Stimulated activated memory B cell treated with anti-CD40 and anti-IgM and Interleukin-4, amounts not matched to agents 10 μg/mL and 1 μg/mL and 100 μg/mL, for 72 hours (primary cell): ENCODE measurements at regions not wholly inside any gene's neighbourhood (a gene's known extent, or its start where the extent isn't known, plus 50 kb on each side); places are given as distances from the start of the nearest gene placed in this dataset.

ENCODE experiments used
- ATAC-seq: fragments of 150-1000 bp; cut with Tn5 transposase; 2 replicates; pipeline ENCODE4 v1.10.0; 2021
- H3K27ac Mint-ChIP-seq: one replicate; pipeline ENCODE4 v1.8.0; 2022; ENCODE audit warnings: mild to moderate bottlenecking, mixed read lengths
- H3K27me3 Mint-ChIP-seq: one replicate; pipeline ENCODE4 v1.8.0; 2022; ENCODE audit warnings: mixed read lengths
- H3K36me3 Mint-ChIP-seq: one replicate; pipeline ENCODE4 v1.8.0; 2022; ENCODE audit warnings: mixed read lengths
- H3K4me1 Mint-ChIP-seq: one replicate; pipeline ENCODE4 v1.8.0; 2022; ENCODE audit warnings: mixed read lengths
- H3K4me3 Mint-ChIP-seq: one replicate; pipeline ENCODE4 v1.8.0; 2022; ENCODE audit warnings: mild to moderate bottlenecking, moderate library complexity, mixed read lengths
- H3K9me3 Mint-ChIP-seq: one replicate; pipeline ENCODE4 v1.8.0; 2022; ENCODE audit warnings: mixed read lengths

DNA sequence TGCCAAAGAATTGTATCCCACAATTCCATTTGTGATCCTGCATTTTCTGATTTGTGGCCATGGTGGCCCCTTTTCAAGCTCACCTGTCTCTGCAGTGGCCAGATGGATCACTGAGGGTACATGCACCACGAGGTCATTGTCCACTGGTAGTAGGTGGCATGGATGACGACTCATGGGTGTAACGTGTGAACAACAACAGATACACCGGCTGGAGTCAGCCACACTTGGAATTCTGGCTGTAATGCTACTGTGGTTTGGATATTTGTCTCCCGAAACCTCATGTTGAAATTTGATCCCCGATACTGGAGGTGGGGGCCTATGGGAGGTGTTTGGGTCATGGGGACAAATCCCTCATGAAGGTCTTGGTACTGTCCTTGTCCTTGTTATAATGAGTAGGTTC is 102.2 kb upstream of the TAF1B start:
- H3K36me3 Mint-ChIP-seq: no peaks in the 10 kb centered on the region
- H3K4me1 Mint-ChIP-seq: peaks cover 15% of the 10 kb centered on the region
- H3K4me3 Mint-ChIP-seq: no peak overlapping the region
- ATAC-seq: no peak
- H3K27ac Mint-ChIP-seq: no peak overlapping the region
- peaks cover 9% of the 10 kb centered on the region for H3K27me3 Mint-ChIP-seq
- peaks cover 2% of the 10 kb centered on the region for H3K9me3 Mint-ChIP-seq

DNA sequence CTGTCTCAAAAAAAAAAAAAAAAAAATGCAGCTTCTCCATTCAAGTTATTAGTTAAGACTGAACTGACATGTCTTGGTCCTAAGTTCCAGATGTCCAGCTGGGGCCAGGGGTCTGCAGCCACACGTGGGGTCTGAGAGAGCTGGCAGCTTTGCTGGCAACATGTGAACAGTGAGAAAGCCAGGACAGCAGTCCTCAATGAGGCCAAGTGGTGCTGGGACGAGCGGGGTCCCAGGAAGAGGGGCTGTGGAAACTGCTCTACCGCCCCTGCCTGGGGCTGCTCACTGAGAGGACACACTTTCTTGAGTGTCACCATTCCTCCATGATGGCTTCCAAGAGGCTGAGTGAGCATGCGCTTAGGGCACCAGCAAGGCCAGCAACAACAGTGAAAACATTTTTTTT is 100.7 kb upstream of the TAF1B start:
- peaks cover 9% of the 10 kb centered on the region for H3K27me3 Mint-ChIP-seq
- peaks cover 15% of the 10 kb centered on the region for H3K4me1 Mint-ChIP-seq
- no peak overlapping the region for H3K27ac Mint-ChIP-seq
- H3K4me3 Mint-ChIP-seq: no peak overlapping the region
- no peak for ATAC-seq
- H3K9me3 Mint-ChIP-seq: peaks cover 2% of the 10 kb centered on the region
- no peaks in the 10 kb centered on the region for H3K36me3 Mint-ChIP-seq

DNA sequence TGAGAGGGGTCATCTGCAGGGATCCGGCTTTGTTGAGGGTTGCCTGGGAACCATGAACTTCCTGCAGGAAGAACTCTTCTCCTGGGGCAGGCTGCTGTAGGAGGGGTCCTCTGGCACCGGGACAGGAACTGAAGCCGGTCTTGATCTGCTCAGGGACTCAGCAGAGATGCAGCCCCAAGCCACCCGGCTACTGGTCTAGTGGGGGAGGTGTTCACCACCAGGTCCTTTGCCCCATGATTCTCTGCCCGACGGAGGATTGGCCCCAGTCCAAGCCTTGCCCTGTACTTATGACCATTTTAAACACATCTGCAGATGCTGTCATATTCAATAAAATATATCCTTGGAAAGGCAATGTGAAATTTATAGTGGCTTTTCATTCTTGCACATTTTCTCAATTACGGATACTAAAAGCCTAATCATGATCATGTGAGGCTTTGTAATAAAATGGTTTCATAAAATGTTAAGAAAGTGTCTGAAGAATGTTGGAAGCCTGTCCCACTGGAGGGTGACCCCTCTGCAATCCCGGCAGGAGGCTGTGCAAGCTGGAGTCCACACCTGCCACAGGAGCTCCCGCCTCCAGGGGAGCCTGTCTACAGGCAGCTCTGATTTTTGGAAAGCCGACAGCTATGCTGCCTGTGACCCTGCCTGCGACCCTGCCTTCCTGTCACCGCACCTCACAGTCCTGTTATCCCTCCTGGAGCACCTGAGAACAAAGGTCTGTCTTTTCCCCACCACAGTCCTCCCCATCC is 98.8 kb upstream of the TAF1B start:
- H3K36me3 Mint-ChIP-seq: no peaks in the 10 kb centered on the region
- H3K27me3 Mint-ChIP-seq: peaks cover 9% of the 10 kb centered on the region
- H3K4me3 Mint-ChIP-seq: no peak overlapping the region
- no peak for ATAC-seq
- H3K4me1 Mint-ChIP-seq: peaks cover 2% of the 10 kb centered on the region
- H3K9me3 Mint-ChIP-seq: peaks cover 2% of the 10 kb centered on the region
- H3K27ac Mint-ChIP-seq: no peak overlapping the region

GRCh38 chr2:9745153-9745899 is 97.9 kb upstream of the TAF1B start:
- no peak overlapping the region for H3K4me3 Mint-ChIP-seq

GRCh38 chr2:9747396-9747795 is 95.9 kb upstream of the TAF1B start:
- ATAC-seq: no peak
- Mint-ChIP-seq H3K27ac (no peak overlapping the region), H3K4me3 (no peak overlapping the region), H3K4me1 (peaks cover 6% of the 10 kb centered on the region), H3K27me3 (peaks cover 23% of the 10 kb centered on the region), H3K36me3 (no peaks in the 10 kb centered on the region), H3K9me3 (no peaks in the 10 kb centered on the region)

More at GRCh38 chr2:9745153-9745899, 97.9 kb upstream of the TAF1B start:
- Mint-ChIP-seq H3K27me3 (peaks cover 9% of the 10 kb centered on the region), H3K4me1 (no peaks in the 10 kb centered on the region), H3K36me3 (no peaks in the 10 kb centered on the region), H3K27ac (no peak overlapping the region), H3K9me3 (peaks cover under 1% of the 10 kb centered on the region)
- no peak for ATAC-seq

GRCh38 chr2:9748577-9748976 is 94.7 kb upstream of the TAF1B start:
- Mint-ChIP-seq H3K27me3 (peaks cover 27% of the 10 kb centered on the region), H3K4me3 (no peak overlapping the region), H3K4me1 (peaks cover 18% of the 10 kb centered on the region), H3K36me3 (no peaks in the 10 kb centered on the region), H3K9me3 (no peaks in the 10 kb centered on the region), H3K27ac (no peak overlapping the region)
- ATAC-seq: no peak

DNA sequence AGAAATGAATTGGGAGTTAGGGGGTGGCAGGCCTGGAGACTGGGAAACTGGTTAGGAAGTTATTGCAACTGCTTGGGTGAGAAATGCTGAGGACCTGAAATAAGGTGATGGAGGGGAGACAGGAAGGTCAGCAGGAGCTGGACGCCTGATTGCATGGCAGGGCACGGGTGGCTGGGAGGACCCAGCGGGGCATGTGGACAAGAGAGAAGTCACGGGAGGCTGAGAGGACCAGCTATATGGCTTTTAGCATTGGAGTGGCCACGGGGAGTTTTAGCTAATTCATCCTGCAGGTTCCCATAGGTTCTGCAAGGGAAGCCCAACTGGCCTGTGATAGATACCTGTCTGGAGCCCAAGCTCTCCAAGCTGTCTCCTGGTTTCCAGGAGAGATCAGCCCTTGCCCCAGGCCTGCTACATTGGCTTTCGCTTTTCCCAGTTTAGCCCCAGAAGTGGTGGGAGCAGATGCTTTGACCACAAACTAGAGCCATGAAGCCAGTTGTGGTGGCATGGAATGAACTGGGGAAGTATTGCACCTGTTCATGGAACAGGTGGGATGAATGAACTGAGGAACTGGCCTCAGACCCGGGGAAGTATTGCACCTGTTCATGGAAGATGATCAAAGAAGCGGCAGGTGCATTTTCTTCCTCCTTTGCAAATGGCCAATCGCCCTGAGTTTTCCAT is 93.6 kb upstream of the TAF1B start:
- no peak overlapping the region for H3K4me3 Mint-ChIP-seq
- H3K27me3 Mint-ChIP-seq: peaks cover 37% of the 10 kb centered on the region
- no peaks in the 10 kb centered on the region for H3K36me3 Mint-ChIP-seq
- no peak for ATAC-seq
- H3K27ac Mint-ChIP-seq: no peak overlapping the region
- H3K9me3 Mint-ChIP-seq: no peaks in the 10 kb centered on the region
- peaks cover 29% of the 10 kb centered on the region for H3K4me1 Mint-ChIP-seq

GRCh38 chr2:9750224-9751215 is 92.8 kb upstream of the TAF1B start:
- Mint-ChIP-seq H3K4me3 (no peak overlapping the region), H3K4me1 (peaks cover 31% of the 10 kb centered on the region), H3K27ac (no peak overlapping the region), H3K9me3 (no peaks in the 10 kb centered on the region), H3K27me3 (peaks cover 45% of the 10 kb centered on the region), H3K36me3 (no peaks in the 10 kb centered on the region)
- ATAC-seq: no peak

GRCh38 chr2:9751831-9752230 is 91.4 kb upstream of the TAF1B start:
- Mint-ChIP-seq H3K27me3 (peaks cover 58% of the 10 kb centered on the region), H3K4me3 (no peak overlapping the region)
- no peak for ATAC-seq

GRCh38 chr2:9752441-9753275 is 90.6 kb upstream of the TAF1B start:
- ATAC-seq: peak; percentile 75
- H3K27me3 Mint-ChIP-seq: peaks cover 67% of the 10 kb centered on the region
- H3K36me3 Mint-ChIP-seq: no peaks in the 10 kb centered on the region
- peak overlapping the region; percentile 77 for H3K27ac Mint-ChIP-seq
- H3K9me3 Mint-ChIP-seq: no peaks in the 10 kb centered on the region
- peak overlapping the region; percentile 79 for H3K4me3 Mint-ChIP-seq
- peaks cover 31% of the 10 kb centered on the region for H3K4me1 Mint-ChIP-seq

More at GRCh38 chr2:9751831-9752230, 91.4 kb upstream of the TAF1B start:
- Mint-ChIP-seq H3K4me1 (peaks cover 31% of the 10 kb centered on the region), H3K27ac (no peak overlapping the region), H3K36me3 (no peaks in the 10 kb centered on the region), H3K9me3 (no peaks in the 10 kb centered on the region)

- peak overlapping the region; percentile 79 for H3K4me3 Mint-ChIP-seq
- H3K36me3 Mint-ChIP-seq: no peaks in the 10 kb centered on the region
- H3K27ac Mint-ChIP-seq: peak overlapping the region; percentile 77
- peak; percentile 88 for ATAC-seq
- H3K27me3 Mint-ChIP-seq: peaks cover 70% of the 10 kb centered on the region
- no peaks in the 10 kb centered on the region for H3K9me3 Mint-ChIP-seq
- H3K4me1 Mint-ChIP-seq: peaks cover 31% of the 10 kb centered on the region
Observed at GRCh38 chr2:9753276-9753600, 90.0 kb upstream of the TAF1B start.

GRCh38 chr2:9753665-9754531 is 89.4 kb upstream of the TAF1B start:
- no peak for ATAC-seq
- H3K27me3 Mint-ChIP-seq: peaks cover 77% of the 10 kb centered on the region
- H3K4me3 Mint-ChIP-seq: peak overlapping the region; percentile 79
- no peaks in the 10 kb centered on the region for H3K36me3 Mint-ChIP-seq
- H3K27ac Mint-ChIP-seq: peak overlapping the region; percentile 77
- H3K4me1 Mint-ChIP-seq: peaks cover 31% of the 10 kb centered on the region
- no peaks in the 10 kb centered on the region for H3K9me3 Mint-ChIP-seq

GRCh38 chr2:9754532-9754887 is 88.8 kb upstream of the TAF1B start:
- H3K27me3 Mint-ChIP-seq: peaks cover 79% of the 10 kb centered on the region
- H3K4me3 Mint-ChIP-seq: peak overlapping the region; percentile 50
- H3K9me3 Mint-ChIP-seq: no peaks in the 10 kb centered on the region
- H3K27ac Mint-ChIP-seq: peak overlapping the region; percentile 77
- no peak for ATAC-seq
- peaks cover 31% of the 10 kb centered on the region for H3K4me1 Mint-ChIP-seq
- H3K36me3 Mint-ChIP-seq: no peaks in the 10 kb centered on the region
